OCI-LY1 (cell line): ENCODE measurements at regions not wholly inside any gene's neighbourhood (a gene's known extent, or its start where the extent isn't known, plus 50 kb on each side); places are given as distances from the start of the nearest gene placed in this dataset.

ENCODE experiments used
- CTCF ChIP-seq: fragments of 200-600 bp; sonication (generic), shearing (Covaris generic); IDR thresholded peaks from 2 replicates; pipeline ENCODE4 v1.5.1; 2017; ENCODE audit warnings: mild to moderate bottlenecking, antibody characterized with exemption, low read length, moderate library complexity, mixed read lengths
- EZH2 ChIP-seq: fragments of 200-600 bp; sonication (generic), shearing (Covaris generic); IDR thresholded peaks from 2 replicates; pipeline ENCODE4 v1.8.0; 2017; ENCODE audit warnings: borderline replicate concordance, mixed run types, mild to moderate bottlenecking, antibody characterized with exemption, low read length, moderate library complexity, mixed read lengths

- no peak for TF ChIP-seq CTCF
- TF ChIP-seq EZH2 = no peak
These were observed 146.7 kb upstream of the PITX2 start for GRCh38 chr4:110769578-110769977.
